SK-N-SH (cell line): ENCODE measurements at regions not wholly inside any gene's neighbourhood (a gene's known extent, or its start where the extent isn't known, plus 50 kb on each side); places are given as distances from the start of the nearest gene placed in this dataset.

Experiments used
- CTCF ChIA-PET: fragments of 300-600, 350-600 bp; formaldehyde crosslinking; extraction: SDS; loops from one replicate; lab custom pipeline; 2021; lab: Yijun Ruan, JAX
- POLR2A ChIA-PET: fragments of 350-600 bp; sonication (Branson Sonifier 250); formaldehyde crosslinking; extraction: SDS; loops from one replicate; lab custom pipeline; 2020; ENCODE audit warnings: antibody characterized with exemption, inconsistent platforms; lab: Yijun Ruan, JAX
- DNase-seq: peaks from one replicate; pipeline ENCODE4 v3.0.0; 2012
- H2AFZ ChIP-seq: fragments of 200-600 bp; sonication (generic); 2 replicates; pipeline ENCODE4 v1.8.1; 2016; ENCODE audit warnings: antibody characterized with exemption, mild to moderate bottlenecking, low read depth
- H3F3A ChIP-seq: fragments of 200-600 bp; sonication (generic); replicated peaks from 2 replicates; pipeline ENCODE3; 2016; ENCODE audit warnings: antibody characterized with exemption, mild to moderate bottlenecking; ENCODE audit not compliant: insufficient read depth
- H3K27ac ChIP-seq, 2 experiments: fragments of 200-500 bp in 1 of 2; fragments of 200-600 bp in 1 of 2; sonication (Bioruptor generic) in 1 of 2; sonication (generic), shearing (Covaris generic) in 1 of 2; 2 replicates each; pipeline versions ENCODE4 v1.5.1 to v1.6.1; 2014 to 2016; ENCODE audit warnings: low read depth in 2 of 2, inconsistent platforms in 1 of 2, low read length in 1 of 2, mild to moderate bottlenecking in 1 of 2, mixed read lengths in 1 of 2
- H3K27me3 ChIP-seq: fragments of 200-600 bp; sonication (generic), shearing (Covaris generic); 2 replicates; pipeline ENCODE4 v1.6.1; 2016; ENCODE audit warnings: mixed run types; ENCODE audit not compliant: insufficient read depth
- H3K36me3 ChIP-seq, 2 experiments: fragments of 200-500 bp in 1 of 2; fragments of 200-600 bp in 1 of 2; sonication (Bioruptor generic) in 1 of 2; sonication (generic) in 1 of 2; replicated peaks in 1 of 2; 2 replicates each; pipeline versions ENCODE3 to v1.5.1; 2014 to 2016; ENCODE audit warnings: low read length in 1 of 2, mild to moderate bottlenecking in 1 of 2; ENCODE audit not compliant: insufficient read depth in 2 of 2, control insufficient read depth in 1 of 2
- H3K4me1 ChIP-seq, 2 experiments: fragments of 200-500 bp in 1 of 2; fragments of 200-600 bp in 1 of 2; sonication (Bioruptor generic) in 1 of 2; sonication (generic), shearing (Covaris generic) in 1 of 2; 2 replicates each; pipeline versions ENCODE4 v1.5.1 to v1.6.1; 2014 to 2016; ENCODE audit warnings: low read depth in 1 of 2, low read length in 1 of 2, mixed run types in 1 of 2; ENCODE audit not compliant: insufficient read depth in 2 of 2, control insufficient read depth in 1 of 2
- H3K4me2 ChIP-seq: fragments of 200-600 bp; sonication (generic), shearing (Covaris generic); 2 replicates; pipeline ENCODE4 v1.6.1; 2017; ENCODE audit warnings: mixed run types
- H3K4me3 ChIP-seq, 2 experiments: fragments of 200-500 bp in 1 of 2; fragments of 200-600 bp in 1 of 2; sonication (Bioruptor generic) in 1 of 2; sonication (generic), shearing (Covaris generic) in 1 of 2; 2 replicates each; pipeline versions ENCODE4 v1.5.1 to v1.8.1; 2014 to 2016; ENCODE audit warnings: low read depth in 2 of 2, inconsistent platforms in 1 of 2, low read length in 1 of 2, mild to moderate bottlenecking in 1 of 2, mixed read lengths in 1 of 2, moderate library complexity in 1 of 2
- H3K79me2 ChIP-seq: fragments of 200-600 bp; sonication (generic); 2 replicates; pipeline ENCODE4 v1.8.1; 2017; ENCODE audit warnings: mild to moderate bottlenecking; ENCODE audit not compliant: insufficient read depth
- H3K9ac ChIP-seq: fragments of 200-600 bp; sonication (generic); 2 replicates; pipeline ENCODE4 v1.6.1; 2017; ENCODE audit warnings: mixed run types
- H3K9me2 ChIP-seq: fragments of 200-600 bp; sonication (generic); 2 replicates; pipeline ENCODE4 v1.6.1; 2017; ENCODE audit warnings: mixed run types
- H3K9me3 ChIP-seq: fragments of 200-600 bp; sonication (generic); 2 replicates; pipeline ENCODE4 v1.6.1; 2017; ENCODE audit warnings: mixed run types, mild to moderate bottlenecking, moderate library complexity
- H4K20me1 ChIP-seq: fragments of 200-600 bp; sonication (generic); 2 replicates; pipeline ENCODE4 v1.6.1; 2017; ENCODE audit warnings: mild to moderate bottlenecking, mixed run types; ENCODE audit not compliant: insufficient read depth
- CHD2 ChIP-seq: fragments of 150-350 bp; IDR thresholded peaks from 2 replicates; pipeline ENCODE4 v1.6.1; 2018; ENCODE audit warnings: low read length; ENCODE audit not compliant: partially characterized antibody
- ELF1 ChIP-seq: IDR thresholded peaks from 2 replicates; pipeline ENCODE4 v1.4.0; 2012
- EP300 ChIP-seq, 2 experiments: IDR thresholded peaks; 2 replicates each; pipeline versions ENCODE4 v1.4.0 to v1.6.1; 2012; ENCODE audit warnings: borderline replicate concordance in 1 of 2, low read depth in 1 of 2, low read length in 1 of 2
- EZH2phosphoT487 ChIP-seq: fragments of 200-600 bp; sonication (generic); IDR thresholded peaks from 2 replicates; pipeline ENCODE4 v1.6.1; 2017; ENCODE audit warnings: low read depth, mixed run types, mild to moderate bottlenecking, antibody characterized with exemption, moderate library complexity, borderline replicate concordance
- FOXJ3 ChIP-seq: sonication (generic); formaldehyde crosslinking; IDR thresholded peaks from 2 replicates; pipeline ENCODE4 v1.5.1; 2020; ENCODE audit warnings: mild to moderate bottlenecking, missing genetic modification reagents
- FOXM1 ChIP-seq: IDR thresholded peaks from 2 replicates; pipeline ENCODE4 v1.4.0; 2012; ENCODE audit warnings: low read depth, mild to moderate bottlenecking
- GABPA ChIP-seq: IDR thresholded peaks from 2 replicates; pipeline ENCODE4 v1.4.0; 2012; ENCODE audit warnings: low read depth, mild to moderate bottlenecking
- MAX ChIP-seq: IDR thresholded peaks from 2 replicates; pipeline ENCODE4 v1.4.0; 2012; ENCODE audit warnings: low read depth
- MEF2A ChIP-seq: IDR thresholded peaks from 2 replicates; pipeline ENCODE4 v1.4.0; 2012; ENCODE audit warnings: low read depth, borderline replicate concordance
- NRF1 ChIP-seq: IDR thresholded peaks from 2 replicates; pipeline ENCODE4 v1.6.1; 2012; ENCODE audit warnings: low read depth, mild to moderate bottlenecking, low read length
- RAD21 ChIP-seq: IDR thresholded peaks from 2 replicates; pipeline ENCODE4 v1.6.1; 2012; ENCODE audit warnings: mild to moderate bottlenecking, low read length
- RCOR1 ChIP-seq: fragments of 150-350 bp; IDR thresholded peaks from 2 replicates; pipeline ENCODE4 v1.6.1; 2017; ENCODE audit warnings: antibody characterized with exemption, low read length
- REST ChIP-seq: IDR thresholded peaks from 2 replicates; pipeline ENCODE4 v1.6.1; 2012; ENCODE audit warnings: mild to moderate bottlenecking, low read depth, low read length, moderate library complexity
- RFX5 ChIP-seq: IDR thresholded peaks from 2 replicates; pipeline ENCODE4 v1.6.1; 2012; ENCODE audit warnings: mild to moderate bottlenecking, improper control_type of control experiment, low read length
- RXRA ChIP-seq: IDR thresholded peaks from 2 replicates; pipeline ENCODE4 v1.4.0; 2012; ENCODE audit warnings: low read depth, mild to moderate bottlenecking, borderline replicate concordance
- SIN3A ChIP-seq: IDR thresholded peaks from 2 replicates; pipeline ENCODE4 v1.6.1; 2012; ENCODE audit warnings: low read depth, mild to moderate bottlenecking, low read length, moderate library complexity, borderline replicate concordance
- TAF1 ChIP-seq: IDR thresholded peaks from 2 replicates; pipeline ENCODE4 v1.6.1; 2012; ENCODE audit warnings: low read depth, mild to moderate bottlenecking, low read length, moderate library complexity, borderline replicate concordance
- TCF12 ChIP-seq: IDR thresholded peaks from 2 replicates; pipeline ENCODE4 v1.4.0; 2012
- TEAD4 ChIP-seq: IDR thresholded peaks from 2 replicates; pipeline ENCODE4 v1.4.0; 2012; ENCODE audit warnings: mild to moderate bottlenecking, borderline replicate concordance; ENCODE audit not compliant: insufficient read depth
- YY1 ChIP-seq: IDR thresholded peaks from 2 replicates; pipeline ENCODE4 v1.4.0; 2012; ENCODE audit warnings: low read depth, mild to moderate bottlenecking
- WGBS: methylation state at CpG from one replicate; pipeline ENCODE4 v1.1.6; 2017; ENCODE audit warnings: low lambda C conversion rate; 5-methylcytosine and 5-hydroxymethylcytosine counted together
- TF ChIP-seq, protein P1 (sequence below): IDR thresholded peaks from 2 replicates; pipeline ENCODE4 v1.4.0; 2012; ENCODE audit warnings: low read depth, borderline replicate concordance
- TF ChIP-seq, protein P2 (sequence below): IDR thresholded peaks from 2 replicates; pipeline ENCODE4; 2012

GRCh38 chr15:87118846-87119245, 1039.2 kb downstream of the AGBL1 start (continued):
- no peak for TF ChIP-seq FOXJ3 (CRISPR knock-in tag)
- TF ChIP-seq SIN3A: no peak
- TF ChIP-seq, protein P1, sequence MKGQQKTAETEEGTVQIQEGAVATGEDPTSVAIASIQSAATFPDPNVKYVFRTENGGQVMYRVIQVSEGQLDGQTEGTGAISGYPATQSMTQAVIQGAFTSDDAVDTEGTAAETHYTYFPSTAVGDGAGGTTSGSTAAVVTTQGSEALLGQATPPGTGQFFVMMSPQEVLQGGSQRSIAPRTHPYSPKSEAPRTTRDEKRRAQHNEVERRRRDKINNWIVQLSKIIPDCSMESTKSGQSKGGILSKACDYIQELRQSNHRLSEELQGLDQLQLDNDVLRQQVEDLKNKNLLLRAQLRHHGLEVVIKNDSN: no peak
- no peak for TF ChIP-seq REST
- no peak for TF ChIP-seq RCOR1
- no peak for TF ChIP-seq TAF1

GRCh38 chr15:87118435-87118834, 1038.8 kb downstream of the AGBL1 start:
- no peak for TF ChIP-seq FOXM1
- no peak for TF ChIP-seq CHD2
- TF ChIP-seq, all 33 proteins: peak for 0
- no peak overlapping the region for H3K4me2 ChIP-seq
- no peaks in the 10 kb centered on the region for H3F3A ChIP-seq
- H3K36me3 ChIP-seq: no peaks in the 10 kb centered on the region
- WGBS: 31% methylated on average over 3 of the region's 3 CpGs
- H3K9me3 ChIP-seq: no peaks in the 10 kb centered on the region
- no peaks in the 10 kb centered on the region; a peak in 1 of 4 replicates for H3K4me1 ChIP-seq
- no peaks in the 10 kb centered on the region for H4K20me1 ChIP-seq
- peak; percentile 8 for DNase-seq
- H3K27me3 ChIP-seq: no peaks in the 10 kb centered on the region
- H3K27ac ChIP-seq: no peak overlapping the region
- H3K9ac ChIP-seq: no peak overlapping the region
- ChIA-PET CTCF (no interaction called here), POLR2A (no interaction called here)
- H3K9me2 ChIP-seq: no peaks in the 10 kb centered on the region
- H3K79me2 ChIP-seq: no peaks in the 10 kb centered on the region
- H3K4me3 ChIP-seq: no peak overlapping the region
- H2AFZ ChIP-seq: no peak overlapping the region

- no peak for DNase-seq
- Histone ChIP-seq H3K9me3 (no peaks in the 10 kb centered on the region), H2AFZ (no peak overlapping the region), H3K79me2 (no peaks in the 10 kb centered on the region), H3K27me3 (no peaks in the 10 kb centered on the region), H3K4me1 (no peaks in the 10 kb centered on the region; a peak in 1 of 4 replicates), H3K9ac (no peak overlapping the region), H4K20me1 (no peaks in the 10 kb centered on the region), H3K9me2 (no peaks in the 10 kb centered on the region), H3K36me3 (no peaks in the 10 kb centered on the region), H3K27ac (no peak overlapping the region), H3F3A (no peaks in the 10 kb centered on the region), H3K4me2 (no peak overlapping the region), H3K4me3 (no peak overlapping the region)
- 56% methylated on average over 1 of the region's 1 CpG for WGBS
- ChIA-PET CTCF (interaction anchor here (1.0 kb wide), 1 partner anchor 1129 kb away, joined by 3 read pairs; no protein-coding TSS in a partner anchor), POLR2A (no interaction called here)
- no peak for TF ChIP-seq MEF2A
- TF ChIP-seq RXRA: no peak
- TF ChIP-seq YY1: no peak
- no peak for TF ChIP-seq ELF1
- no peak for TF ChIP-seq RAD21
- no peak for TF ChIP-seq GABPA
- no peak for TF ChIP-seq TCF12
- no peak for TF ChIP-seq TAF1
- TF ChIP-seq NRF1: no peak
- TF ChIP-seq, protein P2, sequence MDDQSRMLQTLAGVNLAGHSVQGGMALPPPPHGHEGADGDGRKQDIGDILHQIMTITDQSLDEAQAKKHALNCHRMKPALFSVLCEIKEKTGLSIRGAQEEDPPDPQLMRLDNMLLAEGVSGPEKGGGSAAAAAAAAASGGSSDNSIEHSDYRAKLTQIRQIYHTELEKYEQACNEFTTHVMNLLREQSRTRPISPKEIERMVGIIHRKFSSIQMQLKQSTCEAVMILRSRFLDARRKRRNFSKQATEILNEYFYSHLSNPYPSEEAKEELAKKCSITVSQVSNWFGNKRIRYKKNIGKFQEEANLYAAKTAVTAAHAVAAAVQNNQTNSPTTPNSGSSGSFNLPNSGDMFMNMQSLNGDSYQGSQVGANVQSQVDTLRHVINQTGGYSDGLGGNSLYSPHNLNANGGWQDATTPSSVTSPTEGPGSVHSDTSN: no peak
- no peak for TF ChIP-seq TEAD4
- no peak for TF ChIP-seq EZH2phosphoT487
- no peak for TF ChIP-seq EP300 (IDR thresholded peaks at IDR 0.05; ENCODE audit: borderline replicate concordance in 1 of 2, low read depth in 1 of 2, low read length in 1 of 2)
- TF ChIP-seq MAX: no peak
- TF ChIP-seq RFX5: no peak
These were observed 1036.1 kb downstream of the AGBL1 start for GRCh38 chr15:87115795-87116194.
